ENCODE measurements at regions not wholly inside any gene's neighbourhood (a gene's known extent, or its start where the extent isn't known, plus 50 kb on each side); places are given as distances from the start of the nearest gene placed in this dataset.

DNA sequence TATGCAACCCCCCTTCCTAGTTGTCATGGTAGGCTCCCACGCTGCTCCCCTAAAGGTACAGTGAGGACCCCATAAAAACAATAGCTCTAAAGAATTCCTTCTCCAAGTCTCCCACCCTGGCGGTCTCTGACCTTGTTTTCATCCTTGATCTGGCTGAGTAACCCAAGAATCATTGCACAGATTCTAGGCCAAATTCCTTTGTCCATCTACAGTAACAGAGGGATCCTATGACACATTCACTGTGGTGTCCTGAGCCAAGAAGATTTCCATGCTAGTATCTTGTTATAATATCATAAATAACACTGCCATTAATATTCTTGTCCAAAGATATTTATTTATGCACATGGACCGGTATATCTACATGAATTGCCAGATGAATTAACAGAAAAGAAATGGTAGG lies 240.2 kb downstream of the CYP26B1 start:
- TF ChIP-seq EP300 (IDR thresholded peaks at IDR 0.05; ENCODE audit: borderline replicate concordance in 1 of 2, low read depth in 1 of 2, low read length in 1 of 2) (no peak), SMC3 (IDR thresholded peaks at IDR 0.05; ENCODE audit: low read depth, low read length) (no peak)

Data from SK-N-SH (cell line).